Stimulated activated naive CD4-positive, alpha-beta T cell (primary cell): ENCODE measurements at regions not wholly inside any gene's neighbourhood (a gene's known extent, or its start where the extent isn't known, plus 50 kb on each side); places are given as distances from the start of the nearest gene placed in this dataset.
A peak's percentile ranks its signal among the peaks of the same experiment; 100 is the strongest.

Source experiments
- DNase-seq, 6 experiments: peaks; one replicate each; lab custom pipeline; 2025; lab: John Stamatoyannopoulos, UW

- no peak for DNase-seq
Measured at GRCh38 chr2:38509947-38510326, 92.8 kb downstream of the HNRNPLL start.

- DNase-seq: no peak
Measured at GRCh38 chr2:38509314-38509946, 93.3 kb downstream of the HNRNPLL start.

- peak; percentile 38 to 76 (median 66) for DNase-seq
Measured at GRCh38 chr2:38508311-38509039, 94.3 kb downstream of the HNRNPLL start.

GRCh38 chr2:38507712-38508111, 95.0 kb downstream of the HNRNPLL start:
- DNase-seq: no peak

GRCh38 chr2:38505779-38506178, 96.9 kb downstream of the HNRNPLL start:
- DNase-seq: no peak

- no peak for DNase-seq
Measured at GRCh38 chr2:38504169-38504568, 98.6 kb downstream of the HNRNPLL start.

GRCh38 chr2:38502107-38502506, 100.6 kb downstream of the HNRNPLL start:
- DNase-seq: no peak

- no peak for DNase-seq
Measured at GRCh38 chr2:38500283-38500634, 102.5 kb downstream of the HNRNPLL start.

- no peak for DNase-seq
Measured at GRCh38 chr2:38499548-38500282, 103.0 kb downstream of the HNRNPLL start.

- DNase-seq: no peak
Measured at GRCh38 chr2:38498045-38498481, 104.7 kb downstream of the HNRNPLL start.

GRCh38 chr2:38497670-38498037, 105.1 kb downstream of the HNRNPLL start:
- DNase-seq: no peak

- DNase-seq: no peak
Measured at GRCh38 chr2:38496927-38497669, 105.6 kb downstream of the HNRNPLL start.

GRCh38 chr2:38495880-38496279, 106.8 kb downstream of the HNRNPLL start:
- no peak for DNase-seq

- no peak for DNase-seq
Measured at GRCh38 chr2:38494394-38494793, 108.3 kb downstream of the HNRNPLL start.

GRCh38 chr2:38492042-38492615, 110.6 kb downstream of the HNRNPLL start:
- DNase-seq: no peak

- no peak for DNase-seq
Measured at GRCh38 chr2:38491436-38491835, 111.3 kb downstream of the HNRNPLL start.

GRCh38 chr2:38489846-38490245, 112.8 kb upstream of the ATL2 start:
- no peak for DNase-seq

- DNase-seq: no peak
Measured at GRCh38 chr2:38487852-38488251, 110.8 kb upstream of the ATL2 start.

GRCh38 chr2:38486213-38487026, 109.3 kb upstream of the ATL2 start:
- no peak for DNase-seq

GRCh38 chr2:38485734-38486133, 108.7 kb upstream of the ATL2 start:
- no peak for DNase-seq

GRCh38 chr2:38484957-38485356, 107.9 kb upstream of the ATL2 start:
- DNase-seq: no peak
